ENCODE measurements at regions not wholly inside any gene's neighbourhood (a gene's known extent, or its start where the extent isn't known, plus 50 kb on each side); places are given as distances from the start of the nearest gene placed in this dataset.

DNA sequence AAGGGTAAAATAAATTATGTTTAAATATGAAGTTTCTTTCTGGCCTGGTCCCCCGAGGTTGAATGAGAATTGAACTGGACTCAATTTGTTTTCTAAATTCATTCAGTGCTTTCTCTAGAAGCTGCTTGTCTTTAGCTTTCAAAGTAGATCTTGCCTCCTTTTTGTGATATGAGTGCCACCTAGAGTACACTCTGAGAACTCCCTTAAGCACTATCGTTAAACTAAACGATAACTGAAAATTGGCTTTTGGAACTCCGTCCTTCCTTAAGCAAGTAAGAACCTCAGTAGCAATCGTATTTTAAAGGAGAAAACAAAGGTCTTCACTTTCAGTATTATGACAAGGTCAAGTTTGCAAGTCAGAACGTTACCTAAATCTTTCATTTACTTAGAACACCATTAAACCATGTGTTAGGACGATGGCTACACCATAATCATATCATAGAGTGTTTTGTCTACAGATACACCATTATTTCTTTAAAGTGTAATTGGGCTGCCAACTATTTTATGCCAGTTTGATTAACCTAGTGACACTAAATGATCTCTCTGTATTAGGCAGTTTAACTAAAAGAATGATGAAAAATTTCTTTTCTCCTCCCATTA, 364.8 kb downstream of the SNAPC1 start:
- H3K4me3 ChIP-seq (ENCODE audit: low read length): no peak overlapping the region
- no peak for TF ChIP-seq ZNF274 (IDR thresholded peaks at IDR 0.05; ENCODE audit: low read depth, low read length)

DNA sequence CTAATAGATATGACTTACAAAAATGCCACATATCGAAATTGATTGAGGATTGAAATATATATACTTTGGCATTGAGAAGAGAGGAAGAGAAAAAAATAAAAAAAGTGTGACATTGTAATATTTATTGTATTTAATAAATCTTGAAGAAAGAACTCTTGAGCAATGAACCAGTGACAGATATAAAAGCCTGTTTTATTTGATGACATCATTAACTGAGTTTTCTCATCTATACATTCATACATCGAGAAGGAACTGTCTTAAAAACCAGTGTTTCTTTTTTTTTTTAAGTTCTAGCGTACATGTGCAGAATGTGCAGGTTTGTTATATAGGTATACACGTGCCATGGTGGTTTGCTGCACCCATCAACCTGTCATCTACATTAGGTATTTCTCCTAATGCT, 368.2 kb downstream of the SNAPC1 start:
- H3K4me3 ChIP-seq (ENCODE audit: low read length): no peak overlapping the region
- no peak for TF ChIP-seq ZNF274 (IDR thresholded peaks at IDR 0.05; ENCODE audit: low read depth, low read length)

- TF ChIP-seq ZNF274 (IDR thresholded peaks at IDR 0.05; ENCODE audit: low read depth, low read length): no peak
- no peak overlapping the region for H3K4me3 ChIP-seq (ENCODE audit: low read length)
These were observed 371.7 kb downstream of the SNAPC1 start for GRCh38 chr14:62133776-62134550.

DNA sequence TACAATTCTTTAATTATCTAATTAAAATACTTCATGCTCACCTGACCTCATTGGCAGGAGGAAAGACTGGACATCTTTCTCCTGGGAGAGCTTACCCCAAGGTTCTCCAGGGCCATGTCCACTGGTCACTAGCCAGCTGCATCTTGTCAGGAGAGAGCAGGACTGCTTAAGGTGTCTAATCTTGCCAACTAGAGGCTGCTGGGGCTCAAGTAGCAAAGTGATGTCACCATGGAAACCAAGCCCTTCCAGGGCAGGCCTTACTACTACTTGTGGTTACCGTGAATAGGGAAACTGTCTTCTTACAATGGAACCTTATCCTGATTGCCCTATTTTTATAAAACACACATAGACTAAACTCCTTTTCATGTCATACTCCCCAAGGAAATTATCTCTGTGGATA, 376.4 kb downstream of the SNAPC1 start:
- no peak overlapping the region for H3K4me3 ChIP-seq (ENCODE audit: low read length)
- no peak for TF ChIP-seq ZNF274 (IDR thresholded peaks at IDR 0.05; ENCODE audit: low read depth, low read length)

GRCh38 chr14:62141139-62141538, 378.9 kb downstream of the SNAPC1 start:
- no peak for TF ChIP-seq ZNF274 (IDR thresholded peaks at IDR 0.05; ENCODE audit: low read depth, low read length)
- no peak overlapping the region for H3K4me3 ChIP-seq (ENCODE audit: low read length)

DNA sequence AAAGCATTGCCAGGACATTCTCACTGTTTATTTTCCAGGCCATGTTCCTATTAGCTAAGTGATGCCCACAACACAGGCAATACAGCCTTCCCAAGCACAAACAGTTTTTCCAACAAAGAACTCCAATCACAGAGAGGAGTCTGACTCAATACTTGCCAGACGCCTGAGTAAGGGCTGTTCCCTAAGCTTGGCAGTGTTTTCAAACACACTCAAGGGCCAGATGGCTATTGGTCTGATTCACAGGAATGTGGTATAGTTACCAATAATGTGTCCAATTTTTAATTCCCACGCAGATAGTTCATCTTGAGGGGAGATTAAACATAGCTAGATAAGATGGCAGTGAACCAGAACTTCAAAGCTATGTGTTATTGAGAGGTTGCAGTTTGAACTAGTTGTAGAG, 381.0 kb downstream of the SNAPC1 start:
- no peak overlapping the region for H3K4me3 ChIP-seq (ENCODE audit: low read length)
- TF ChIP-seq ZNF274 (IDR thresholded peaks at IDR 0.05; ENCODE audit: low read depth, low read length): no peak

DNA sequence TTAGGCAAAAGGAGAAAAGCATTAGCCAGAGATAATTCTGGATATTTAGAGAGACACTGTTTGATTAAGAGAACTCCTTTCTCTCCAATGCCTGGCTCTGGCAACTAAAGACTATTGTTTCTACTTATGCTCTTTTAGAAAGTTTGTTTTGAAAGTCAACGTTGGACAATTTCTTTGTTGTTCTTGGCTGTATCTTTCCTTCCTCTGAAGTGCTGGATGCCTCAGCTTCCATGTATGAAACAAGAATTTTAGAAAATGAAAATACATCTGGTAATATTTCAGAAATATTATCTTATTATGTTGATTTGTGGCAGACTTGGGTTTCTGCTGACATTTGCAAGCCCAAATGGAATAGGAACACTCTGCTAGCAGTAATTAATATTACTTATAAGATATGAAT, 382.6 kb downstream of the SNAPC1 start:
- TF ChIP-seq ZNF274 (IDR thresholded peaks at IDR 0.05; ENCODE audit: low read depth, low read length): no peak

GRCh38 chr14:62146030-62146429, 383.8 kb downstream of the SNAPC1 start:
- no peak overlapping the region for H3K4me3 ChIP-seq (ENCODE audit: low read length)
- no peak for TF ChIP-seq ZNF274 (IDR thresholded peaks at IDR 0.05; ENCODE audit: low read depth, low read length)

More for the DNA sequence above, 382.6 kb downstream of the SNAPC1 start:
- no peak overlapping the region for H3K4me3 ChIP-seq (ENCODE audit: low read length)

- no peak for TF ChIP-seq ZNF274 (IDR thresholded peaks at IDR 0.05; ENCODE audit: low read depth, low read length)
- no peak overlapping the region for H3K4me3 ChIP-seq (ENCODE audit: low read length)
These were observed 393.8 kb downstream of the SNAPC1 start for GRCh38 chr14:62156052-62156451.

GRCh38 chr14:62158779-62159178, 396.6 kb downstream of the SNAPC1 start:
- no peak overlapping the region for H3K4me3 ChIP-seq (ENCODE audit: low read length)
- TF ChIP-seq ZNF274 (IDR thresholded peaks at IDR 0.05; ENCODE audit: low read depth, low read length): no peak

DNA sequence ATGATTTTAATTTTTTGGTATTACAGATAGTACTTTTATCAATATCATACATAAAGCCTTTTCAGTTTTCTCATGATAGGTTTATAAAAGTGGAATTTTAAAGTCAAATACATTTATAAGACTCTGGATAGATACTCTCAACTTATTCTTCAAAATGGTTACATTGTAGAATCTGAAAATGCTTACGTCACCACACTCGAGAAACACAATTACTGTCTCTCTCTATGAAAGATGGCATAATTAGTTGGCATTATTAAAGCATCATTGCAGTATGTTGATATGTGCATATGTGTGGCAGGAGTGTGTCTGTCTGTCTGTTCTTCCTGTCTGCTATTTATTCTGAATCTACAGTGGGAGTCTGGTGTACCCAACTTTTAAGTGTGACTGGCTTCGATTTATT, 397.1 kb downstream of the SNAPC1 start:
- no peak overlapping the region for H3K4me3 ChIP-seq (ENCODE audit: low read length)
- no peak for TF ChIP-seq ZNF274 (IDR thresholded peaks at IDR 0.05; ENCODE audit: low read depth, low read length)

- H3K4me3 ChIP-seq (ENCODE audit: low read length): no peak overlapping the region
- no peak for TF ChIP-seq ZNF274 (IDR thresholded peaks at IDR 0.05; ENCODE audit: low read depth, low read length)
These were observed 400.9 kb downstream of the SNAPC1 start for GRCh38 chr14:62162998-62163589.

- no peak overlapping the region for H3K4me3 ChIP-seq (ENCODE audit: low read length)
These were observed 406.4 kb downstream of the SNAPC1 start for GRCh38 chr14:62168564-62169155.

DNA sequence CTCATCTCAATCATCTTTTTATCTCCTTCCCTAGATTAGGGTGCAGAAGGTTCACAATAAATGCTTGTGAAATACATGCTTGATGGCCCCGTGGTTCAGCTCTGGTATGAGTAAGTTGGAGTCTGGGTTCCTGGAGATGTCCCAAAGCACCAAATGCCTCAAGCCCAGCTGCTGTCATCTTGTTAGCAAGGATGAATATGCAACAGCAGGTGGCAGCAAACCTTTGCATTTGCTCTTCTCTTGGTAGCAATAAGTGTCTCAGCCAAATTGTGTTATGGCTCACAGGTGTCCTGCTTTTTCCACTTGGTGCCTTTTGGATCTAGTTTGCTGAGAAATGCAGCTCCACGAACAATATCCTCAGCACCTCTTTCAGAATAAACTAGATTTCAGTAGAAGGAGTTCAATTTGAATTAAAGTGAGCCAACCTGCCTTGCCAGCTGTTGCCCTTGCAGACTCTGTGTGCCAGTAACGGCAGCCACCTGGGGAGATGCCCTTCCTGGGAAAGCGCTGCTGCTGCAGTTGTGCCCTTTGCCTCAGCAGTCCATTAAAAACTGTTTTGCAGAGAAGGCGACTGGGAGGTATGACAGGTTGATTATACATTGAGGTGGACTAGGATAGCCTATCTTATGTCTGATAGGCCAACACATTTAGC, 417.3 kb downstream of the SNAPC1 start:
- no peak for TF ChIP-seq ZNF274 (IDR thresholded peaks at IDR 0.05; ENCODE audit: low read depth, low read length)
- no peak overlapping the region for H3K4me3 ChIP-seq (ENCODE audit: low read length)

More at GRCh38 chr14:62168564-62169155, 406.4 kb downstream of the SNAPC1 start:
- TF ChIP-seq ZNF274 (IDR thresholded peaks at IDR 0.05; ENCODE audit: low read depth, low read length): no peak

All from GM08714 (cell line).